Panc1 (cell line): ENCODE measurements at regions not wholly inside any gene's neighbourhood (a gene's known extent, or its start where the extent isn't known, plus 50 kb on each side); places are given as distances from the start of the nearest gene placed in this dataset.
"Not testable (repeated sequence)": the region's sequence is repeated elsewhere in the genome, so short reads cannot be mapped to it uniquely, and the experiment has no call there.

Experiments
- ATAC-seq: fragments of 200-7000 bp; cut with Tn5 transposase; 2 replicates; pipeline ENCODE4 v1.9.1; 2020; ENCODE audit warnings: mild to moderate bottlenecking, moderate library complexity
- BruUV-seq: library from RNA; stranded (reverse); fragments of 400-500 nt; replicated peaks from 2 replicates; lab custom pipeline; 2021; lab: Mats Ljungman, UMichigan
- CTCF ChIA-PET: fragments of 300-600 bp; sonication (Branson Sonifier 250); formaldehyde crosslinking; loops from one replicate; lab custom pipeline; 2022; ENCODE audit warnings: antibody characterized with exemption; lab: Charles Lee
- POLR2A ChIA-PET: fragments of 300-600 bp; sonication (Branson Sonifier 250); formaldehyde crosslinking; loops from one replicate; lab custom pipeline; 2022; ENCODE audit warnings: antibody characterized with exemption; lab: Charles Lee
- DNase-seq: peaks from one replicate; pipeline ENCODE4 v3.0.0-alpha.2; 2010; ENCODE audit warnings: low read depth, low spot score
- H3K27ac ChIP-seq: 2 replicates; pipeline ENCODE4 v1.5.1; 2011; ENCODE audit warnings: mild to moderate bottlenecking, low read length, inconsistent platforms
- H3K27me3 ChIP-seq: fragments of 200-500 bp; sonication (Bioruptor generic); 2 replicates; pipeline ENCODE4 v1.6.0; 2014; ENCODE audit warnings: low read length, inconsistent platforms; ENCODE audit not compliant: control insufficient read depth, insufficient read depth
- H3K36me3 ChIP-seq: fragments of 200-500 bp; sonication (Bioruptor generic); 2 replicates; pipeline ENCODE4 v1.5.1; 2014; ENCODE audit warnings: inconsistent platforms, mild to moderate bottlenecking, low read length, moderate library complexity; ENCODE audit not compliant: control insufficient read depth, insufficient read depth
- H3K4me1 ChIP-seq: 2 replicates; pipeline ENCODE4 v1.5.1; 2011; ENCODE audit warnings: inconsistent platforms, mild to moderate bottlenecking, low read length, moderate library complexity; ENCODE audit not compliant: control insufficient read depth, insufficient read depth
- H3K4me3 ChIP-seq, 2 experiments: 2 replicates each; pipeline ENCODE4 v1.5.1; 2011 to 2012; ENCODE audit warnings: low read depth in 2 of 2, low read length in 2 of 2, mild to moderate bottlenecking in 2 of 2, inconsistent platforms in 1 of 2, moderate library complexity in 1 of 2
- H3K9me3 ChIP-seq: fragments of 200-500 bp; sonication (Bioruptor generic); 2 replicates; pipeline ENCODE4 v1.5.1; 2014; ENCODE audit warnings: low read depth, mild to moderate bottlenecking, inconsistent platforms, low read length, moderate library complexity; ENCODE audit not compliant: control insufficient read depth, insufficient read depth
- POLR2AphosphoS5 ChIP-seq: IDR thresholded peaks from 2 replicates; pipeline ENCODE4 v1.6.1; 2012; ENCODE audit warnings: mild to moderate bottlenecking, low read depth, low read length, moderate library complexity
- SIN3A ChIP-seq: IDR thresholded peaks from 2 replicates; pipeline ENCODE4 v1.6.1; 2012; ENCODE audit warnings: low read depth, mild to moderate bottlenecking, low read length, moderate library complexity, borderline replicate concordance; ENCODE audit not compliant: insufficient read depth
- TCF7L2 ChIP-seq: IDR thresholded peaks from 2 replicates; pipeline ENCODE4 v1.6.1; 2011; ENCODE audit warnings: mild to moderate bottlenecking, low read depth, low read length, inconsistent platforms
- in situ Hi-C: cut with HindIII; loops from 2 replicates; pipeline ENCODE4 v1.10.0; 2016; ENCODE audit warnings: low sequenced_read_pairs, low pct_unique_long_range_greater_than_20kb
- intact Hi-C: fragments of 100-400 bp; cut with micrococcal nuclease; formaldehyde crosslinking; loops from one replicate; pipeline ENCODE4 v1.10.0; 2022; ENCODE audit not compliant: unreplicated experiment
- TF ChIP-seq, protein P1 (sequence below): fragments of 450-650 bp; IDR thresholded peaks from 2 replicates; pipeline ENCODE4 v1.5.1; 2017; ENCODE audit warnings: mild to moderate bottlenecking
- TF ChIP-seq, protein P2 (sequence below), 2 experiments: IDR thresholded peaks; 2 replicates each; pipeline ENCODE4 v1.6.1; 2011 to 2012; ENCODE audit warnings: low read depth in 2 of 2, control low read depth in 1 of 2, low read length in 1 of 2, mild to moderate bottlenecking in 1 of 2, moderate library complexity in 1 of 2; ENCODE audit not compliant: insufficient read depth in 1 of 2

DNA sequence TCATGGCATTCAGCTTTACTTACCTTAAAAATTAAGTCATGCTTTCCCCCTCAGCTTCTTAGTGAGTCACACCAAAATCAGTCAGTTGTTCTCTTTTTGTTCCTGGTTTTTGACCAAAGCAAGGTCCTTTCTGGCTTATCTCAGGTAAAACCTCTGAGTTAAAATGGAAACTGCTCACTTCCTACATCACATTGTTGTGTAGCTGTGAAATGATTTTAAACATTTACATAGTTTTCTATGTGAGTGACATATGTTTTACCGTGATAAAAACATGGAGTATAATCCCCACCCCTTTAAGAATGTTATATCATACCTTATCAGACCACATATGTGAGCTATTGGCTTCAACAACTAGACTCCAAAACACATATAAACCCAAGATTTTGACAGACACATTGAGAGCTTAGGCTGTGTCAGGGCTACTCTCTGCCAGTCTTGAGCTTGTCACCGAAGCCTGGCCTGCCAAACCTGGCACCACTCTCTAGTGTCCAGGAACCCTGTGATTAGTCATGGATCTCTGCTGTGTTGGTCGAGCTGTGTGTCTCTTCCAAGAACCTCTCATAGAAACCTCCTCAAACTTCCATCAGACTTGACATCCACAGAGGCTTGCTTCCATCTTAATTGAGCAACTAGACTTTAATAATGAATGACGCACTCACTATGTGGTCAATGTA, 113.7 kb upstream of the FOXN2 start:
- H3K4me1 ChIP-seq, result no peaks in the 10 kb centered on the region
- H3K4me3 ChIP-seq, result no peak overlapping the region
- H3K9me3 ChIP-seq, result no peaks in the 10 kb centered on the region
- H3K36me3 ChIP-seq, result no peaks in the 10 kb centered on the region
- intact Hi-C loops, result no loop called here
- H3K27me3 ChIP-seq, result no peaks in the 10 kb centered on the region
- DNase-seq (no peak), ATAC-seq (no peak)
- no TSS peak for BruUV-seq
- TF ChIP-seq, protein P1, sequence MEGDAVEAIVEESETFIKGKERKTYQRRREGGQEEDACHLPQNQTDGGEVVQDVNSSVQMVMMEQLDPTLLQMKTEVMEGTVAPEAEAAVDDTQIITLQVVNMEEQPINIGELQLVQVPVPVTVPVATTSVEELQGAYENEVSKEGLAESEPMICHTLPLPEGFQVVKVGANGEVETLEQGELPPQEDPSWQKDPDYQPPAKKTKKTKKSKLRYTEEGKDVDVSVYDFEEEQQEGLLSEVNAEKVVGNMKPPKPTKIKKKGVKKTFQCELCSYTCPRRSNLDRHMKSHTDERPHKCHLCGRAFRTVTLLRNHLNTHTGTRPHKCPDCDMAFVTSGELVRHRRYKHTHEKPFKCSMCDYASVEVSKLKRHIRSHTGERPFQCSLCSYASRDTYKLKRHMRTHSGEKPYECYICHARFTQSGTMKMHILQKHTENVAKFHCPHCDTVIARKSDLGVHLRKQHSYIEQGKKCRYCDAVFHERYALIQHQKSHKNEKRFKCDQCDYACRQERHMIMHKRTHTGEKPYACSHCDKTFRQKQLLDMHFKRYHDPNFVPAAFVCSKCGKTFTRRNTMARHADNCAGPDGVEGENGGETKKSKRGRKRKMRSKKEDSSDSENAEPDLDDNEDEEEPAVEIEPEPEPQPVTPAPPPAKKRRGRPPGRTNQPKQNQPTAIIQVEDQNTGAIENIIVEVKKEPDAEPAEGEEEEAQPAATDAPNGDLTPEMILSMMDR, result no peak
- TF ChIP-seq, protein P2, sequence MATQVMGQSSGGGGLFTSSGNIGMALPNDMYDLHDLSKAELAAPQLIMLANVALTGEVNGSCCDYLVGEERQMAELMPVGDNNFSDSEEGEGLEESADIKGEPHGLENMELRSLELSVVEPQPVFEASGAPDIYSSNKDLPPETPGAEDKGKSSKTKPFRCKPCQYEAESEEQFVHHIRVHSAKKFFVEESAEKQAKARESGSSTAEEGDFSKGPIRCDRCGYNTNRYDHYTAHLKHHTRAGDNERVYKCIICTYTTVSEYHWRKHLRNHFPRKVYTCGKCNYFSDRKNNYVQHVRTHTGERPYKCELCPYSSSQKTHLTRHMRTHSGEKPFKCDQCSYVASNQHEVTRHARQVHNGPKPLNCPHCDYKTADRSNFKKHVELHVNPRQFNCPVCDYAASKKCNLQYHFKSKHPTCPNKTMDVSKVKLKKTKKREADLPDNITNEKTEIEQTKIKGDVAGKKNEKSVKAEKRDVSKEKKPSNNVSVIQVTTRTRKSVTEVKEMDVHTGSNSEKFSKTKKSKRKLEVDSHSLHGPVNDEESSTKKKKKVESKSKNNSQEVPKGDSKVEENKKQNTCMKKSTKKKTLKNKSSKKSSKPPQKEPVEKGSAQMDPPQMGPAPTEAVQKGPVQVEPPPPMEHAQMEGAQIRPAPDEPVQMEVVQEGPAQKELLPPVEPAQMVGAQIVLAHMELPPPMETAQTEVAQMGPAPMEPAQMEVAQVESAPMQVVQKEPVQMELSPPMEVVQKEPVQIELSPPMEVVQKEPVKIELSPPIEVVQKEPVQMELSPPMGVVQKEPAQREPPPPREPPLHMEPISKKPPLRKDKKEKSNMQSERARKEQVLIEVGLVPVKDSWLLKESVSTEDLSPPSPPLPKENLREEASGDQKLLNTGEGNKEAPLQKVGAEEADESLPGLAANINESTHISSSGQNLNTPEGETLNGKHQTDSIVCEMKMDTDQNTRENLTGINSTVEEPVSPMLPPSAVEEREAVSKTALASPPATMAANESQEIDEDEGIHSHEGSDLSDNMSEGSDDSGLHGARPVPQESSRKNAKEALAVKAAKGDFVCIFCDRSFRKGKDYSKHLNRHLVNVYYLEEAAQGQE (IDR thresholded peaks at IDR 0.05; ENCODE audit: insufficient read depth in 1 of 2, low read depth in 2 of 2, low read length in 1 of 2), result no peak
- TF ChIP-seq TCF7L2 (no peak), POLR2AphosphoS5 (no peak), SIN3A (no peak)
- in situ Hi-C loops, result no loop called here
- H3K27ac ChIP-seq, result no peak overlapping the region
- ChIA-PET CTCF (no interaction called here), POLR2A (no interaction called here)

DNA sequence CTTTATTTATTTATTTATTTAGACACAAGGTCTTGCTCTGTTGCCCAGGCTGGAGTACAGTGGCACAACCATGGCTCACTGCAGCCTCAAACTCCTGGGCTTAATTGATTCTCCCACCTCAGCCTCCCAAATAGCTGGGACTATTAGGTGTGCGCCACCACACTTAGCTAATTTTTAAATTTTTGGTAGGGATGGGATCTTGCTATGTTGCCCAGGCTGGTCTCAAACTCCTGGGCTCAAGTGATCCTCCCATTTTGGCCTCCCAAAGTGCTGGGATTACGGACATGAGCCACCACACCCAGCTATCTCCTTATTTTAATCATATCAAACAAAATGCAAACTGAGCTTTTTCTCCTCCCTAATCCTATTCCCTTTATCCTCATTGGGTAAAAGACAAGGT, 113.0 kb upstream of the FOXN2 start:
- BruUV-seq, intact Hi-C loops, H3K4me3 ChIP-seq, H3K27ac ChIP-seq, POLR2A ChIA-PET, H3K4me1 ChIP-seq, H3K36me3 ChIP-seq, ATAC-seq, DNase-seq, H3K27me3 ChIP-seq, H3K9me3 ChIP-seq, CTCF ChIA-PET, in situ Hi-C loops: not testable (repeated sequence)

DNA sequence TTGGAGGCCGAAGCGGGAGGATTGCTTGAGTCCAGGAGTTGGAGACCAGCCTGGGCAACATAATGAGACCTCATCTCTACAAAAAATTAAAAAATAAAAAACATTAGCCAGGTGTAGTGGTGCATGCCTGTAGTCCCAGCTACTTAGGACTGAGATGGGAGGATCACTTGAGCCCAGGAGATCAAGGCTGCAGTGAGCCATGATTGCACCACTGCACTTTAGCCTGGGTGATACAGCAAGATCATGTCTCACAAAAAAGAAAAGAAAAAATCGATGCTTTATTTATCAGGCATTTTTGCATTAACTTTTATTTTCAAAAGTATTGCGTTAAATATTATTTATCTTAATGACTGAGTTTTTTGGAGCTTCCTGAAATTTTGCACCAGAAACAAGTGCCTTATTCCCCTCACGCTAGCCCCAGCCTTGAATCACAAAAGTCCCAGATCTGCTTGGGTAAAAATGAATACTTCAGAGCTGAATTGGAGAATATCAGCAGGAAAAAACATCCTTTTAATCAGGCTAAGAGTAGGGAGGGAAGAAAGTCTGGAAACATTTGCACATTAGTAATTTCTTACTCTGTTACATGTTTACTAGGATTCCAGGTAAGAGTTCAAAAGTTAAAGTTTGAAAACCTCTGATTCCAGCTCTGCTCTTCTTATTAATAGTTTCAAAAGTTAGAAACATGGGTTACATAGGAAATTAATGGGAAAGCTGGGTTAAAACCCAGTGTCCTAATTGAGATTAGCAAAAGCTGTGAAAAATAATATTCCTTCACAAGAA, 111.4 kb upstream of the FOXN2 start:
- no TSS peak for BruUV-seq
- Histone ChIP-seq H3K9me3 (no peaks in the 10 kb centered on the region), H3K27me3 (no peaks in the 10 kb centered on the region), H3K4me3 (no peak overlapping the region), H3K27ac (no peak overlapping the region), H3K36me3 (no peaks in the 10 kb centered on the region), H3K4me1 (no peaks in the 10 kb centered on the region)
- DNase-seq, result no peak
- ATAC-seq, result no peak
- POLR2A ChIA-PET, result no interaction called here
- CTCF ChIA-PET, result interaction anchor here (0.8 kb wide), 1 partner anchor 67 kb away, joined by 3 read pairs; no protein-coding TSS in a partner anchor
- in situ Hi-C loops (no loop called here), intact Hi-C loops (no loop called here)
- TF ChIP-seq SIN3A (no peak), POLR2AphosphoS5 (no peak), TCF7L2 (no peak)
- TF ChIP-seq, protein P2 (IDR thresholded peaks at IDR 0.05; ENCODE audit: insufficient read depth in 1 of 2, low read depth in 2 of 2, low read length in 1 of 2), result no peak
